ENCODE measurements at regions not wholly inside any gene's neighbourhood (a gene's known extent, or its start where the extent isn't known, plus 50 kb on each side); places are given as distances from the start of the nearest gene placed in this dataset.

DNA sequence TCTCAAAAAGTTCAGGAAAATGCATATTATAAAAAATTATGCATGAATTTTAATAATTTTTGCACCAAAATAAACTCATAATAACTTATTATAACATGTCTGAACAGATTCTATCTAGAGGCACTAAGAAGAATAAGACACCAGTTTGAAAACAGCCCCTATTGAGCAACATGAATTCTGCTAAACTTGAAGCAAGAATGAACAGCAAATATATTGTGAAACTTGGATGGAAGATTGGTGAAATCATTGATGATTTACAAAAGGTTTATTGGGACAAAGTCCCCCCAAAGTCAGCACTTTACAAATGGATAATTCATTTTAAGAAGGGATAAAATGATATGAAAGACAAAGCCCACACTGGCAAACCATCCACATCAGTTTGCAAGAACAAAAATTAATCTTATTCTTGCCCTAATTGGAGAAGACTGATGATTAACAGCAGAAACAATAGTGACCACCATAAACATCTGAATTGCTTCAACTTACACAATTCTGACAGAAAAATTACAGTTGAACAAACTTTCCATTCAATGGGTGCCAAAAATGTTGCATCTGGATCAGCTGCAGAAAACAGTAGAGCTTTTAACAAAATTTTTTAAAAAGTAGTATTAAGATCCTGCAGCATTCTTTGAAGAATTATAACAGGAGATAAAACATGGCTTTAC is 257.5 kb upstream of the FAT3 start:
- no peaks in the 10 kb centered on the region for H3K36me3 ChIP-seq
- ATAC-seq: peak; percentile 60 to 84 (median 82)
- intact Hi-C loops (cut with DNase I): no loop called here

GRCh38 chr11:91966368-91966767 is 258.2 kb upstream of the FAT3 start:
- Histone ChIP-seq H3K27me3 (no peaks in the 10 kb centered on the region), H3K4me1 (peaks cover 0 to 37% (median 10%) of the 10 kb centered on the region in 4 donors), H3K36me3 (no peaks in the 10 kb centered on the region), H3K4me3 (no peak overlapping the region), H3K27ac (peak overlapping the region in 1 of 3 donors; percentile 51), H3K9me3 (no peaks in the 10 kb centered on the region)
- intact Hi-C loops (cut with DNase I): no loop called here
- WGBS (ENCODE audit: insufficient coverage, low coverage, low lambda C conversion rate, missing lambda C conversion rate): 25% methylated on average over 1 of the region's 1 CpG
- no peak for DNase-seq
- peak in 3 of 4 donors; percentile 64 to 67 (median 64) for ATAC-seq
- TF ChIP-seq CTCF (IDR thresholded peaks at IDR 0.05) (no peak), POLR2A (IDR thresholded peaks at IDR 0.05) (no peak)

More for the DNA sequence above, 257.5 kb upstream of the FAT3 start:
- Histone ChIP-seq H3K4me3 (no peak overlapping the region), H3K4me1 (peaks cover 0 to 37% (median 10%) of the 10 kb centered on the region in 4 donors), H3K27ac (peak overlapping the region in 1 of 3 donors; percentile 51), H3K9me3 (no peaks in the 10 kb centered on the region), H3K27me3 (no peaks in the 10 kb centered on the region)
- TF ChIP-seq CTCF (IDR thresholded peaks at IDR 0.05) (no peak), POLR2A (IDR thresholded peaks at IDR 0.05) (no peak)
- no peak for DNase-seq

GRCh38 chr11:91960770-91961169 is 263.8 kb upstream of the FAT3 start:
- Histone ChIP-seq H3K27ac (no peak overlapping the region), H3K9me3 (peaks cover 0 to 5% (median 0%) of the 10 kb centered on the region in 4 donors), H3K27me3 (no peaks in the 10 kb centered on the region), H3K4me1 (peaks cover 0 to 14% (median 3%) of the 10 kb centered on the region in 4 donors), H3K36me3 (no peaks in the 10 kb centered on the region), H3K4me3 (no peak overlapping the region)
- no peak for TF ChIP-seq POLR2A (IDR thresholded peaks at IDR 0.05)
- TF ChIP-seq CTCF (IDR thresholded peaks at IDR 0.05): no peak
- no peak for ATAC-seq
- no peak for DNase-seq
- intact Hi-C loops (cut with DNase I): no loop called here
- 74% methylated on average over 3 of the region's 3 CpGs for WGBS (ENCODE audit: insufficient coverage, low coverage, low lambda C conversion rate, missing lambda C conversion rate)

DNA sequence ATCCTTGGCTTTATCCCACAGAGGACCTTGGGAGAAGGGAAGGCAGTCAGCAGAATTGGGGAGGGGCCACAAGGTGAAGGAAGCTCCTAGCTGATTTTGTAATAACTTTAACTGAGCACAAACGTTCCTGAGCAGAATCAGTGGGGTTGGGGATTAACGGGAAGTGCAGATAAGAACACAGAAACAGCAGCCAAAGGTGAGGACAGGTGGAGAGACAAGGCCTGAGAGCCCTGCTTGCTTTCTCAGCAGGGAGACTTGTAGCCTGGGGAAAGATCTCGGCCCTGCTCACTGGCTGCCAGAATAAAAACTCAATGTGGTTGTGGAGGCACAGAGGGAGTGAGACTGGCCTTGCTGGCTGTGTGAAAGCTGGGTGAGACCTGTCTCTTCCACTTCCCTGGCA is 265.2 kb upstream of the FAT3 start:
- Histone ChIP-seq H3K4me3 (no peak overlapping the region), H3K27ac (no peak overlapping the region), H3K36me3 (no peaks in the 10 kb centered on the region), H3K9me3 (peaks cover 0 to 5% (median 0%) of the 10 kb centered on the region in 4 donors), H3K27me3 (no peaks in the 10 kb centered on the region), H3K4me1 (peaks cover 0 to 5% (median under 1%) of the 10 kb centered on the region in 4 donors)
- DNase-seq (no peak), ATAC-seq (peak in 1 of 4 donors; percentile 45)
- no peak for TF ChIP-seq POLR2A (IDR thresholded peaks at IDR 0.05)
- no peak for TF ChIP-seq CTCF (IDR thresholded peaks at IDR 0.05)
- 21% methylated on average over 3 of the region's 3 CpGs for WGBS (ENCODE audit: insufficient coverage, low coverage, low lambda C conversion rate, missing lambda C conversion rate)
- intact Hi-C loops (cut with DNase I): no loop called here
